ENCODE measurements at regions not wholly inside any gene's neighbourhood (a gene's known extent, or its start where the extent isn't known, plus 50 kb on each side); places are given as distances from the start of the nearest gene placed in this dataset.

DNA sequence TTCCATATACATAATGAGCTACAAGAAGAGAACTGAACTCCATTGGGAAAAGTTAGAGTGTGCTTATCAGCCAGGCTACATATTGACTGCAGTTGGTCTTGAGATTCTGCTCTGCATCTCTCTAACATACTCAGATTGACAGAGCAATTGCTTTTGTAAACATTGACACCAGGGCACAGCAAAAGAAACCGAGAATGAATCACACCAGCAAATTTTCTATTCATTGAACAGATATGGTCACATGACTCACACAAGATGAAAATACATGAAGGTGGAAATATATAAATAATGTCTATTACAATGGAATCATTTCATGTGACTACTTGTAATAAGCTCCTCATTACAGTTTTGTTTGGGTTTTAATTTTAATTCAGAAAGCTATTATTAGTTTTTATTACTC, 691.9 kb upstream of the TMEFF2 start:
- TF ChIP-seq KDM1A (IDR thresholded peaks at IDR 0.05; ENCODE audit: low read depth) (no peak), MAZ (IDR thresholded peaks at IDR 0.05; ENCODE audit: borderline replicate concordance, low read depth, low read length) (no peak)
- TF ChIP-seq, protein P1, sequence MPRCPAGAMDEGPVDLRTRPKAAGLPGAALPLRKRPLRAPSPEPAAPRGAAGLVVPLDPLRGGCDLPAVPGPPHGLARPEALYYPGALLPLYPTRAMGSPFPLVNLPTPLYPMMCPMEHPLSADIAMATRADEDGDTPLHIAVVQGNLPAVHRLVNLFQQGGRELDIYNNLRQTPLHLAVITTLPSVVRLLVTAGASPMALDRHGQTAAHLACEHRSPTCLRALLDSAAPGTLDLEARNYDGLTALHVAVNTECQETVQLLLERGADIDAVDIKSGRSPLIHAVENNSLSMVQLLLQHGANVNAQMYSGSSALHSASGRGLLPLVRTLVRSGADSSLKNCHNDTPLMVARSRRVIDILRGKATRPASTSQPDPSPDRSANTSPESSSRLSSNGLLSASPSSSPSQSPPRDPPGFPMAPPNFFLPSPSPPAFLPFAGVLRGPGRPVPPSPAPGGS (IDR thresholded peaks at IDR 0.05): no peak
- TF ChIP-seq, protein P2, sequence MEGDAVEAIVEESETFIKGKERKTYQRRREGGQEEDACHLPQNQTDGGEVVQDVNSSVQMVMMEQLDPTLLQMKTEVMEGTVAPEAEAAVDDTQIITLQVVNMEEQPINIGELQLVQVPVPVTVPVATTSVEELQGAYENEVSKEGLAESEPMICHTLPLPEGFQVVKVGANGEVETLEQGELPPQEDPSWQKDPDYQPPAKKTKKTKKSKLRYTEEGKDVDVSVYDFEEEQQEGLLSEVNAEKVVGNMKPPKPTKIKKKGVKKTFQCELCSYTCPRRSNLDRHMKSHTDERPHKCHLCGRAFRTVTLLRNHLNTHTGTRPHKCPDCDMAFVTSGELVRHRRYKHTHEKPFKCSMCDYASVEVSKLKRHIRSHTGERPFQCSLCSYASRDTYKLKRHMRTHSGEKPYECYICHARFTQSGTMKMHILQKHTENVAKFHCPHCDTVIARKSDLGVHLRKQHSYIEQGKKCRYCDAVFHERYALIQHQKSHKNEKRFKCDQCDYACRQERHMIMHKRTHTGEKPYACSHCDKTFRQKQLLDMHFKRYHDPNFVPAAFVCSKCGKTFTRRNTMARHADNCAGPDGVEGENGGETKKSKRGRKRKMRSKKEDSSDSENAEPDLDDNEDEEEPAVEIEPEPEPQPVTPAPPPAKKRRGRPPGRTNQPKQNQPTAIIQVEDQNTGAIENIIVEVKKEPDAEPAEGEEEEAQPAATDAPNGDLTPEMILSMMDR (IDR thresholded peaks at IDR 0.05): no peak
